Activated B cell treated with CpG ODN at 0.5 μM for 24 hours (primary cell): ENCODE measurements at regions not wholly inside any gene's neighbourhood (a gene's known extent, or its start where the extent isn't known, plus 50 kb on each side); places are given as distances from the start of the nearest gene placed in this dataset.

Experiments
- ATAC-seq: fragments of 200-7000 bp; cut with Tn5 transposase; one replicate; pipeline ENCODE4 v1.10.0; 2021; ENCODE audit warnings: low read depth, mild to moderate bottlenecking, moderate library complexity
- CTCF ChIA-PET: fragments of 350-600 bp; sonication (Branson Sonifier 250); formaldehyde crosslinking; loops from one replicate; lab custom pipeline; 2021; ENCODE audit warnings: antibody characterized with exemption; lab: Charles Lee
- POLR2A ChIA-PET: fragments of 350-600 bp; sonication (Branson Sonifier 250); formaldehyde crosslinking; loops from one replicate; lab custom pipeline; 2021; ENCODE audit warnings: antibody characterized with exemption; lab: Charles Lee
- DNase-seq: peaks from one replicate; pipeline ENCODE4 v3.0.0; 2022
- H3K27ac Mint-ChIP-seq: one replicate; pipeline ENCODE4 v1.8.0; 2020; ENCODE audit warnings: mixed read lengths
- H3K27me3 Mint-ChIP-seq: one replicate; pipeline ENCODE4 v1.8.0; 2021; ENCODE audit warnings: mixed read lengths
- H3K36me3 Mint-ChIP-seq: one replicate; pipeline ENCODE4 v1.8.0; 2021; ENCODE audit warnings: low read depth, mixed read lengths
- H3K4me1 Mint-ChIP-seq: one replicate; pipeline ENCODE4 v1.8.0; 2021; ENCODE audit warnings: mixed read lengths
- H3K4me3 Mint-ChIP-seq: one replicate; pipeline ENCODE4 v1.8.0; 2020; ENCODE audit warnings: mild to moderate bottlenecking, mixed read lengths
- H3K9me3 Mint-ChIP-seq: one replicate; pipeline ENCODE4 v1.8.0; 2020; ENCODE audit warnings: mixed read lengths
- CTCF ChIP-seq: fragments of 200-600 bp; IDR thresholded peaks from one replicate; pipeline ENCODE4 v1.8.0; 2022; ENCODE audit warnings: antibody characterized with exemption, mild to moderate bottlenecking
- intact Hi-C: fragments of 100-400 bp; cut with micrococcal nuclease; formaldehyde crosslinking; loops from one replicate; pipeline ENCODE4 v1.15.1; 2024

- peaks cover 13% of the 10 kb centered on the region for H3K4me1 Mint-ChIP-seq
Observed at GRCh38 chr7:54662701-54663100, 96.3 kb downstream of the SEC61G start.

DNA sequence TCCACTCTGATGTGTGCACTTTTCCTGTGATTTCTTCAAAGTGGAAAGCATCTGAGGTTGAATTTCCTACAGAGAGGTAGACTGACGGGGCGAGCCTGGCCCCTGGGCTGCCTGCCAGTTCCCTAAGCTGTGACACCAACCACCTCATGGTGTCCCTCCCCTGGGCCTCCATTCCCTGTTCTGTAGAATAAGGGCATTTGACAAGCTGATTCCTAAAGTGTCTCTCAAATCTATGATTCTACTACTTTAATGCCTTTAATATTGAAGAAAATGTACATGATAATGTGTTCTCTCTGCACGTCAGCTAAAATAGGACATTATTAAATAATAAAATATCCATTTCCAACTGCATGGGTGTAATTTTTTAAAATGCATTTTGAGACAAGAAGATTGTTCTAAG is 105.1 kb downstream of the SEC61G start:
- ATAC-seq (no peak), DNase-seq (no peak)
- H3K4me3 Mint-ChIP-seq: no peak overlapping the region
- TF ChIP-seq CTCF: no peak
- CTCF ChIA-PET: no interaction called here
- no peaks in the 10 kb centered on the region for H3K36me3 Mint-ChIP-seq
- no peaks in the 10 kb centered on the region for H3K4me1 Mint-ChIP-seq
- no peaks in the 10 kb centered on the region for H3K9me3 Mint-ChIP-seq
- H3K27me3 Mint-ChIP-seq: no peaks in the 10 kb centered on the region
- H3K27ac Mint-ChIP-seq: no peak overlapping the region
- POLR2A ChIA-PET: no interaction called here
- intact Hi-C loops: no loop called here

More at GRCh38 chr7:54662701-54663100, 96.3 kb downstream of the SEC61G start:
- no peak overlapping the region for H3K27ac Mint-ChIP-seq
- TF ChIP-seq CTCF: no peak
- H3K36me3 Mint-ChIP-seq: no peaks in the 10 kb centered on the region
- H3K27me3 Mint-ChIP-seq: peaks cover 16% of the 10 kb centered on the region
- no peak overlapping the region for H3K4me3 Mint-ChIP-seq
- CTCF ChIA-PET: no interaction called here
- H3K9me3 Mint-ChIP-seq: no peaks in the 10 kb centered on the region
- intact Hi-C loops: no loop called here
- DNase-seq: no peak
- ATAC-seq: no peak
- POLR2A ChIA-PET: no interaction called here

- Mint-ChIP-seq H3K27me3 (no peaks in the 10 kb centered on the region), H3K36me3 (no peaks in the 10 kb centered on the region), H3K9me3 (no peaks in the 10 kb centered on the region), H3K27ac (no peak overlapping the region), H3K4me3 (no peak overlapping the region), H3K4me1 (no peaks in the 10 kb centered on the region)
- intact Hi-C loops: no loop called here
- TF ChIP-seq CTCF: no peak
- CTCF ChIA-PET: no interaction called here
- ATAC-seq (no peak), DNase-seq (no peak)
- POLR2A ChIA-PET: no interaction called here
Observed at GRCh38 chr7:54643064-54643463, 100.9 kb downstream of the VSTM2A start.

- POLR2A ChIA-PET: no interaction called here
- Mint-ChIP-seq H3K27ac (no peak overlapping the region), H3K9me3 (no peaks in the 10 kb centered on the region), H3K4me3 (no peak overlapping the region), H3K36me3 (no peaks in the 10 kb centered on the region), H3K4me1 (no peaks in the 10 kb centered on the region), H3K27me3 (no peaks in the 10 kb centered on the region)
- intact Hi-C loops: no loop called here
- CTCF ChIA-PET: no interaction called here
- ATAC-seq: no peak
- DNase-seq: no peak
- TF ChIP-seq CTCF: no peak
Observed at GRCh38 chr7:54637712-54638396, 95.7 kb downstream of the VSTM2A start.

DNA sequence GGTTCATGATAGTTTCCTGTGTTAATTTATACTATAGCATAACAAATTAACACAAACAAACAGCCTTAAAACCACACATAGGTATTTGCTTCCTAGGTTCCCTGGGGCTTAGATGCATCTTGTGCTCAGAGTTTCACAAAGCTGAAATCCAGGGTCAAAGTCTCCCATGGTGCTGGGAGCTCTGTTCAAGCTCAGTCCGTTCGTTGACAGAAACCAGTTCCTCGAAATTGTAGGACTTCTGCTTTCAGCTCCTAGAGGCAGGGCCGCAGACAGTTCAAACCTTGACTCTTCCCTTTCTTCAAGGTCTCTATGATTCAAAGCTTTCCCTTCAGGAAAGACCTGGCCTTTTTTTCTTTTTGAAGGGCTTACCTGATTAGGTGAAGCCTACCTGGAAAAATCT is 90.5 kb downstream of the VSTM2A start:
- H3K9me3 Mint-ChIP-seq: peaks cover 5% of the 10 kb centered on the region
- H3K27me3 Mint-ChIP-seq: no peaks in the 10 kb centered on the region
- no peaks in the 10 kb centered on the region for H3K36me3 Mint-ChIP-seq
- intact Hi-C loops: no loop called here
- ChIA-PET POLR2A (no interaction called here), CTCF (no interaction called here)
- no peak for TF ChIP-seq CTCF
- no peak overlapping the region for H3K27ac Mint-ChIP-seq
- DNase-seq (no peak), ATAC-seq (no peak)
- no peak overlapping the region for H3K4me3 Mint-ChIP-seq
- no peaks in the 10 kb centered on the region for H3K4me1 Mint-ChIP-seq
